SIG-M5 treated with dmso at 0.1 percent for 504 hours (cell line): ENCODE measurements at regions not wholly inside any gene's neighbourhood (a gene's known extent, or its start where the extent isn't known, plus 50 kb on each side); places are given as distances from the start of the nearest gene placed in this dataset.

ENCODE experiments used
- DNase-seq: peaks from one replicate; lab custom pipeline; 2025; ENCODE audit not compliant: unreplicated experiment; lab: John Stamatoyannopoulos, UW

DNA sequence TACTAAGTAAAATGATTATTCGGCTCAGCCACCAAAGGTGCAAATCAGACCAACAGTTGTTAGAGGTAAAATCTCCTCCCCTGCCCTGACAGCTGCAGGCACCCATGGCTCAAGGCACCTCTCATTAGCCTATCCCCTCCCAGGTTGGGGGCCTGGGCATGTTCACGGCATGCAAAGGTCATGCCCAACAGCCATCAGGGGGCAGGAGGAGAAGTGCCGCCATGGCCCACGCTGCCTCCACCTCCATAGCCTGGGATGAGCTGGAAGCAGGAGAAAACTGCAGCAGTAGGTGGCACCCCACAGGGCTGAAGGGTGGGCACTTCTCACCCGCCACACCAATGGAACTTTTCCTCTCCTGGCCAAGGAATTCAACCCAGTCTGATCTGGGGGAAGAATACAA is 146.4 kb upstream of the COX10 start:
- DNase-seq = no peak

DNA sequence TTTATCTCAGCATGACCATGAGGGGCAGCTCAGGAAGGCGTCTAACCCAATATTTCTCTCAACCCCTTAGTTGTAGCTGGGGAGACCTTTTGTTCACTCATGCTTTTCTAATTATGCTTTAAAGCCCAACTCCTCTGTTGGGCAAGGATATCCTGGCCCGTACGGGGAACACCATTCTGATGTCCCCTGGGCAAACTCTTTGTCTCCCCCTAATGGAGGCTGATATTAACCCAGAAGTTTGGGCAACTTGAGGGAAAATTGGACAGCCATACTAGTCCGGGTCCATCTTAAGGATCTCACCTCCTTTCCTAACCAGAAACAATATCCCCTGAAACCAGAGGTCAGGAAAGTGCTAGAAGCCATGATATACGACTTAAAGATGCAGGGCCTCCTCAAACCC is 143.7 kb upstream of the COX10 start:
- no peak for DNase-seq

DNA sequence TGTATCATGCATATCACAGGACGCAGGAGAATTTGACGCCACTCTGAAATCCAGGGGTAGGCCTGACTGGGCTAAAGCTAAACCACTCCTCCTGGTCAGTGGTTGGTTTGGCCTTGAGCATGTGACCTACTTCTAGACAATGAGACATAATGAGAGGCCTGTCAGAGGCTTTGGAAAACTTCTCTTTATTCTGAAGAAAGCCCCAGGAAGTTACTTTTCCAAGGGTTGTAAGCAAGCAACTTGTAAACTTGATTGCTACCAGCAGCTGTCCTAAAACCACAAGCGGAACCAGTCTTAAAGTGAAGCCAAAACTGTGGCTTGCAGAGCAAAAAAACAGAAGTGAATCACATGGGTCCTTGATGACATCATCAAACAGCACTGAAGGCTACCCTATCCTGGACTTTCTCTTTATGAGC is 138.2 kb upstream of the COX10 start:
- DNase-seq = peak; percentile 90

DNA sequence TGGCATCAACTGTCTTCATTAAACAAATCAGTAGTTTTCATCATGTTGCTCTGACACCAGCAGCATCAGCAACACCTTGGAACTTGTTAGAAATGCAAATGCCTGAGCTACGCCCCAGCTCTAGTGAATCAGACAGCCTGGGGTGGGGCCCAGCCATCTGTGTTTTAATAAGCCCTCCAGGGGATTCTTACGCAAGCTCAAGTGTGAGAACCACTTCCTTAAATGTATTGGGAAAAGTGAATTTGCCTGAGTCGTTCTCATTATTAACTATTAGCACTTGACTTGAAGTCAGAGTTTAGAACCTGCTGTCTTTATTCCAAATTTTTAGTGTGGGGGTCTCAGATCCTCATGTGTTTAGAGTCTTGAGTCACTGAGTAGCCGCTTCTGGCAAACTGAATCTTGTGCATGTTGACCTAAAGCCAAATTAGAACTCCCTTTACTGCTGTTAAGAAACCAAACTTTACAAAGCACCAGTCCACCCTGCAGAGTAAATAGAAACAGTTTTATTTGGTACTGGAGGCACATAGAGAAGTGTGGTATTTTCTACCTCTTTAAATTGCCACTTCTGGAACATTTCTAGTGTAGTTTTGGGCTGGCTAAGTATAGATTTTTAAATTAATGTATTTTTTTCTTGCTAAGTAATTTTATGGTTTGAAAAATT is 137.4 kb upstream of the COX10 start:
- DNase-seq = peak; percentile 89

DNA sequence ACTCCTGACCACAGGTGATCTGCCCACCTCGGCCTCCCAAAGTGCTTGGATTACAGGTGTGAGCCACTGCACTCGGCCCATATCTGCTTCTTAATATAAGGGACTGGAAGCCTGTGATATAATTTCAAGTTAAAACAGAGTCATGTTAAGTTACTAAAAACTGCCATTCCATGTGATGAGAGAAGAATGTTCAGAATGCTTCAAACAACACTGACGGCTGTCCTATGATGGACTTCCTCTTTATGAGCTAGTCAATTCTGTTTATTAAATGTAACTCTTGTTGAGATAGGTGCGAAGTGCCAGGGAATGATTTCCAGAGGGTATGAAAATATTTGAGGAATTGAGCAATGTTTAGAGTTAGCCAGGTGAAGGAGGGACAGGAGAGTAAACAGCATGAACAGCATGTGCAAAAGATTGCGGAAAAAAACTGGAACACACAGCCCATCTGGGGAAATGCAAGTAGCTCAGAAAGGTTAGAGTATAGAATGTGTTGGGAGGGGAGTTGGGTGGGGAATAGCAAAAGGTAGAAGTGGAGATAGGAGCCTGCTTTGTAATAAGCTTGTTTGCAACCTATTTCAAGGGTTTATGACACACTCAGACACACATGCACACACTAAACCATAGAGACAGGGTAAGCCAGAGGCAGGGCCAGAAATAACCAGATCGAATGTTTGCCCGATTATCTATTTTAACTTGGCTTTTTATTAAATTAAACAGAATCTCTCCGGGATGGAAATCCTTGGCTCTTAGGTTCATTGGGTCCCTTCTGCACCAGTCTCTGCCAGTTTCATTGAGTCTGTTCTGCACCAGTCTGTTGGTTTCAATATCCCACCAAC is 135.6 kb upstream of the COX10 start:
- no peak for DNase-seq

DNA sequence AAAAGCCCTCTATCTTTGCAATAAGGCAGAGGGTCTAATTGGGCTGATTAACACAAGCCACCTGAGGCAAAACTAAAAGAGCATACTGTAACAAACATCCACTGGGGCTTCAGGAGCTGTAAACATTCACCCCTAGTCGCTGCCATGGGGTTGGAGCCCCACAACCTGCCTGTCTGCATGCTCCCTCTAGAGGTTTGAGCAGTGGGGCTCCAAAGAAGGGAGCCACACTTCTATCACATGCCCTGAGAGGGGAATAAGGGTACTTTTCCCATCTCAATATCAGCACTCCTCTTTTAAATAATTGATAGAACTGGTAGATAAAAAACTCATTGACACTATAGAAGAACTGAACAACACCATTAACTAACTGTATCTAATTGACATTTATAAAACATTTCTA is 130.1 kb upstream of the COX10 start:
- no peak for DNase-seq

DNA sequence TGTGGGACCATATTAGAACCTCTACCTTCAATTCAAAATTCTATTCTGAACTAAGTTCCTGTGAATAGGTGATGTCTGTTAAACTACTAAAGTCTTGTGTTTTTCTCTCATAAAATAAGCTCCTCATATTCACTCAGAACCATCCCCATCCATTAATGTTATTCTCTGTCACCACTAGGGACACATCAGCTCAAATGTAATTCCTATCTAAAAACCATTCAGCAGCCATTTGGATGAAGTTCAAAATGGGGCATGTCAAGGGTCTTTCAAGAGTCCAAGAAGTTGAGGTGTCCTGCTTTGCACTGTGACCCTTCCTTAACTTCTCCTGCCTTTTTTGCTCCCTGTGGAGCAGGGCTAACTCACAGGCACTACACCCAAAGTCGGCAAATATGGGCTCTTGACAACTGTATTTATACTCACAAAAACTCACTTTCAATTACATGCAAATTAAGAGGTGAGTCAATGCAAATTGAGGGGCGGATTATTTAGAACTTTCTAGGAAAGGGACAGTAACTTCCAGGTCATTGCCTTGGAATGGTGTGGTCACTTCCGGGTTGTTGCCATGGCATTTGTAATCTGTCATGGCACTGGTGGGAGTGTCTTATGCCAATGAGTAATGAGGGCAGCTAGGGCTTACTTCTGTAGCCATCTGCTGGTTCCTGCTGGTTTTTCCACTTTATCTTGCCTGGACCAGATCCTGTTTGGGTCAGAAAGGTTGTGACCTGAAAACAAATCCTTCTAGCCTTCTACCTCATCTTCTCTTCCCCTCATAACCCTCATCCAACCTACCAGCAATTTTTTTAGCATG is 128.2 kb upstream of the COX10 start:
- DNase-seq = no peak

DNA sequence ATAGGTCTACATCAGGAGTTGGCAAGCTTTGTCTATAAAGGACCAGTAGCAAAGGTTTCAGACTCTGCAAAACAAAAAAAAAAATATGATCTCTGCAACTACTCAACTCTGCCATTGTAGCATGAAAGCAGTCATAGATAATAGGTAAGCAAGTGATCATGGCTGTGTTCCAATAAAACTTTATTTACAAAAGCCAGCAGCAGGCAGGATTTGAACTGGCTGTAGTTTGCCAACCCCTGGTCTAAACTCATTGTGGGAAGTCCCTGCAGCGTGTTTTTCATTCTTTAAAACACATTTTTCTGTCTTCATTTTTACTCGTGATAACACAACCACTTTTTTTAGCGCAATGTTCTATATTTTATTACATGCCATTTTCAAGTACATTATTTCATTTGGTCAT is 127.5 kb upstream of the COX10 start:
- DNase-seq = no peak

DNA sequence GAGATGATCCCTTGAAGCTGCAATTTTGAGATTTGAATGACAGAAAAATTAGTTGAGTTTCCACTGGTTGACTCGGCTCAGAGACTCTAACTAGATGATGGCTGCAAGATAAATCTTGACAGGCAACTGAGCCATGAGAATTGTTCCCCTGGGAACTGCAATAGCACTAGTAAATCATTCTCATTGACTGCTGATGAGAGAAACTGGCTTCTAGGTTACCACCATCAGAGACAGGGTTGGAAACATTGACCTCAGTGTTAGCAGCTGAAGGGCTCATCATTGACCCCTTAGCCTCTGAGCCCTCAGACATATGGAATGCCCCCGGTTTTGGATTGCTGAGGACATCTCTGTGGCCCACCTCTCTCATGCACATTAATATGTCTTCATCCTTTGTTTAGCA is 125.4 kb upstream of the COX10 start:
- no peak for DNase-seq

DNA sequence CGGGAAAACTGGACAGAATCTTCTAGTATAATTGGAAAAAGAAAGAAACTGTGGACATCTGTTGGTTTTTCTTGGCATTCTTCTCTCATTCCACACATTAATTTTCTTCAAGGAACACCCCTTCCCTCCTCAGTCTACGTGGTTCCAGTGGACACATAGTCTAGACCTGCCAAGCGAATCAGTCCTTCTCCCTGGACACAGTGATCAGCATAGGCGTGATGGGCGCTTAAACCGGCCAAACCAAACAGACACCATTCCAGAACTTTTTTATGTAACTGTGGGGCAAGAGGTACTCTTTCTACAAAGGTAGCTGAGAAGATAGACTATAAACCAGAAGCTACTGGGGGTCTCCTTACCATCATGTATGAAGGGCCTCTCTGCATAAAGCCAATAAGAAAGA is 121.8 kb upstream of the COX10 start:
- DNase-seq = no peak

DNA sequence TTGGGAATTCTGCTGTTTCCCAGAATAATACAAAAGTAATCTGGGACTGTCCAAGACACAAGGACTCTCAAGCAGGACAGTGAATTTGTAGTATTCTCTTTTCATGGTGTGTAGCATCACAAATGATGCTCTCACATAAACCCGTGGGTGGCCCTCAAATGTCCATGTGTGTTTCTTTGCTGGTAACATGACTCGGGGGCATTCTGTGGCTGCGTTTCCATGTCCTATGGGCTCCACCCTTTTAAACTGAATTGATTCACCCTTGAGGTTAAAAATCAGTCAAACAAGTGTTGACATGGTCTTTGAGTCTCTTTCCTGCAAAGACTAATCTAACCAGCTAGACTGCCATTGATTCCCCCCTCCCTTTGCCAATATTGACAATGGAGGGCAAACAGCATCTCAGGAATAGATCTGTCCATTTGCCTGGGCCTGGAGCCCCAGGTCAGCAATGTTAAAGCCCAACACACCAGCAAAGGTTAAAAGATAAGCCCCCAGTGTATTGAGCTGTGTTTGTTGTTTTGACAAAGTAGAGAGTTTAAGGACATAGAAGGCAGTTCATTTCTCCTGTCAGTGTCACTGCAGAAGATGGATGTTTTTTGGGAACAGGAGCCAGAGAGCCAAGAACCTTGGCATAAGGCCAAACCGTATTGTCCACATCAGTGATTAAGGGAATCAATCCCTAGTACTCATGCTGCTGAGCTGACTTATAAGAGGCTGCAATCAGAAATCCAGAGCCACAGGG is 117.1 kb upstream of the COX10 start:
- DNase-seq = no peak

DNA sequence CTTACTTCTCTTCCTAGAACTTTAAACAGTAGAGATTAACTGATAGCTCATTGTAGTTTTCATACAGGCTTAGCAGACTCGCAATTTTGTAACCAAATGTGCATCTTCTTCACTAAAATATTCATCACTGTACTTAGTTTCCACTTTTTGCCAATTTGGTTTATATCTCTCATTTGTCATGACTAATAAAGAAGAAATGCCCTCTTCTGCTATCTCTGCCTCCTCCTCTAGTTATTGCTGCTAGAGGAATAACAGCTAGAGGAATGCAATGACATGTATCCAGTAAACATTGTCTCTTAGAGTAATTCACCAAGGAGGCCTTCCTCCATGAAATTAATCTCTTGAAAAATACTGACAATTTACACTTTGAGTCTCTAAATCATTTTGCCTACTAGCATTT is 115.5 kb upstream of the COX10 start:
- DNase-seq = no peak

DNA sequence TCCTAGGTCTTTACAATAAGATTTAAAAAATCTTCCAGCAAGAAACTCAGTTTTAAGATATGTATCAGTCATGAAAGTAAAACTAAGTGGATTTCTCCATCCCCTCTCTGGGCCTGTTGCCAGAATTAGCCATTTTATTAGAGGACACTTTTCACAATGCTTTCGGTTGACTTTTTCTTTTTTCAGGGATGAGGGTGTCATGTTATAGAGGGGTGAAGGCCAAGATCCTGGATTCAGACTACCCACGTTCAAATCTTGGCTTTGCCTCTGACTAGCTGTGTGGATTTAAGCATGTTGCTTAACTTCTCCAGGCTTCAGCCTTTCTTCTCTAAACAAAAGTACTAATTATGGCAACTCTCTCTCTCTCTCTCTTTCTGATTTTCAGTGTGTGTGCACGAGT is 111.7 kb upstream of the COX10 start:
- DNase-seq = no peak

DNA sequence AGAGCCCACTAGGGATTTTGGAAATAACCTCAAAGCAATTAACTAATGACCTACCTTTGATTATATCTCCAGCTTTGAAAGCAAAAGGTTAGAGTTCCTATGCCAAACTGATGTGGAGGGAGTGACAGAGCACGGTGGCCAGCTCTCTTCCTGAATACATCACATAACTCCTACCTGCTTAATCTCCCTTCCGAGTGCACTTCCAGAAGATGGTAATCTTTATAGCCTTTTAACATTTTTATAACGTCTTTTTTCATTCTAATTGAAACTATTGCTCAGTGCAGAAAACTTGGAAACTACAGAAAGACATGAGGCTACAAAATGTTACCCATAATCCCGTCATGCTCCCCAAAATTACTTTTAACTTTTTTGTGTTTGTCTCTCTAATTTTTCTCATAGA is 110.5 kb upstream of the COX10 start:
- no peak for DNase-seq

DNA sequence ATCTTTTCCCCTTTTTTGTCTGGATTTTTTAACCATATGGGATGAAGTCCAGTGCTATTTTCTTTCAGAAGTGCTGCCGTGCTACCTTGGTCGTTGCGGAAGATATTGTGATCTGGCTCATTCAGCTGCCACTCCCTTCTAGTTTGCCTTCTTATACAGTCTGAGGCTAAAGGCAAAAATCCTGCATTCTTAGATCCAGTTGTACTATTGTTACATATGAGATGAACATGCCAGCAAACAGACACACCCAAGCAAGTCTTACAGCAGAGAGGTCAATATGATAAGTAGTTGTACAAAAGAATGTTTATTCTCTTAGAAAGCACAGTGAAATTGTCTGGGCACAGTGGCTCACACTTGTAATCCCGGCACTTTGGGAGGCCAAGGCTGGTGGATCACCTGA is 108.0 kb upstream of the COX10 start:
- DNase-seq = no peak

DNA sequence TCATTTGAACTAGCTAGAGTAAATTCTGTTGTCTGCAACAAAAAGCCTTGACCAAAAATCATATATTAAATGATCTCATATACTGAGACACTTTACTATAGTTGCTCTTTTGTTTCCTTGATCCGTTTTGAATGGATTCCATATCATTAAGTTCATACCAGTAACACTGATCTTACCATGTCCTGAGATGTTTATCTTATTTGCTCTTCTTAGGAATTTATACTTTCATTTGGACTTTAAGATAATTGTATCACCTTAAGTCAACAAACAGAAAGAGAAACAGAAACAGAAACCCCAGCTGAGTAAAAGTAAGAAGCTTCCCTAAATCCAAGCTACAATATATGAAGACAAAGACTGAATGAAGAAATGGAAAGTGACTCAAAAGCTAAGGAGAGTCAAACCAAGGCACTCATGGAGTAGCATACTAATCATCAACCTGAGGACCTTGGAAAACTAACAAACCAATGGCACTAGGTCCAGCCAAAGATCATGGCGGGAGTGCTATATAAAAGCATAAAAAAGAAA is 106.5 kb upstream of the COX10 start:
- no peak for DNase-seq

DNA sequence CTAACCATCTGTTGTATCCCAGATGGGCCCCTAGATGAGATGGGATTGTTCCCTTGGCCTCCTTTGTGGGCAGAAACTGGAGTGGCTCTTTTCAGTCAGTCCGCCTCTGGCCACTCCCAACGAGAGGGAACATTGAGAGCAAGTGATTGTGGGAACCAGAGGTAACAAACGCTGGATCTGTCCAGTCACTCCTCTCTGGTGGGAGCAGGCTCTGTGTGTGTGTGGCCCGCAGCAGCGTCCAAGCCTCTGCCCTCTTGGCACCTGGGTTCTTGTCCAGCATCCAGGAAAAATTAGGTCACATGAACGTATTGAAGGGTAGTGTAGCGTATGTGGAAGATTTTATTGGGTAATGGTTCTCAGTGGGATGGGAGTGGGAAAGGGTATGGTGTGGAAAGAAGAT is 101.9 kb upstream of the COX10 start:
- no peak for DNase-seq

DNA sequence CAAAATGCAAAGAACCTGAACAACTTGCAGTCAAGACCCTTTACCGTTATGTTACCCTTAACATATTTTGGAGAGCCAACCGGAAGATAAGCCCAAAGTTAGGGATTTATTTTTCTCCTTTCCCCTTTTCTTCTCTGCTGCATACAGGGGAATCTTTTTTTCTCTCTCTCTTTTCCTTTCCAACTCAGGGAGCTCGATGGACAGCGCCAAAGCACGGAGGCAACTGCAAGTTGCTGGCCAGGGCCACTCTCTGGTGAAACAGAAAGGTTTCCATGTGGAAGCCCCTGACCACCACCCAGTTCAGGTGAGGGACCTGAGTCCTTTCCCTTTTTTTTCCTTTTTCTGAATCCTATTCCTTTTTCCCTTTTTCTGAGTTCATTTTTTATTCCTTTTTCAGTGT is 98.8 kb upstream of the COX10 start:
- DNase-seq = no peak

DNA sequence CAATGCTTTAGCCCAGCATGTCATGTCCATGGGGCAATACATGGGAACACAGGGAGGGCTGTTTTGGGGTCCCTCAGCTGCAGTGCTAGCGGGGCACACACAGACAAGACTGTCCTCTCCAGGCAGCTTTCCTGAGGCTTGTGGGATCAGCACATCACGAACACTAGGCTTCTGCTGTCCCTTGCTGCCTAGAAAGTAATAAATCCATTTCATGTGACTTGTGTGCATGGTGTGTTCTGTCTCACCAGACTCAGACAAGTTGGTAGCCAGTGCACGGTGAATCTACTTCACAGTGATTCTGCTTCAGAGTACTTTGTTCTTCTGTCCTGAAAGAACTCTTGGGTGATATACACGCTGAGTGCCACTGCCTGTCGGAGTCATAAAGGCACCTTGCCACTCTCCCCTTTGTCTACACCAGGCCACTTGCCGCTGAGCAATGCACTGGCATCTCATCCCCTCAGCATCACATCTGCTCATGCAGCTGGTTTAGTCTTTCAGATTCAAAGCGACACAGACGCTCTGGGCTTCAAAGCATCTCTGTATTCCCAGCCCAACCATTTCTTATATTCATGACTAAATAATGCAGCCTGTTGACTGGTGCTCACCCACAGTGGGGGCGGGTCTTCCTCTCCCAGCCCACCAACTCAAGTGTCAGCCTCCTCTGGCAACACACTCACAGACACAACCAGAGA is 95.2 kb upstream of the COX10 start:
- DNase-seq = no peak

DNA sequence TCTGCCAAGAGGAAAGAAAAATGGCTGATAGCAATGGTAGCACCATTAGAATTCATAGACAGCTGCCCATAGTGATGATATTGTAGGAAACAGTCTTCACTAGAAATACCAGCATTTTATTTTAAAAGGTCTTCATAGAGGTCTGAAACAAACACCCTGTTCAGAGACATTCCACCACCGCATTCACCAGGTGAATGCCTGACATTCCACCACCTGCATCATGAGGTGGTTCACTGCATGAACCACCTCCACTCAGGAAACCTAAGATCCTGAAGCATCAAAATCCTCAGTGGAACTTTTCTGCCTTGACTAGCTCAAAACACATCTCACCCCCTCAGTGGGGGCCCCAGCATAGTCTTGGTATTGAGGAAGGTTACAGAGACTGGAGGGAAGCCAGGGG is 91.5 kb upstream of the COX10 start:
- DNase-seq = no peak
